ENCODE measurements at regions not wholly inside any gene's neighbourhood (a gene's known extent, or its start where the extent isn't known, plus 50 kb on each side); places are given as distances from the start of the nearest gene placed in this dataset.

DNA sequence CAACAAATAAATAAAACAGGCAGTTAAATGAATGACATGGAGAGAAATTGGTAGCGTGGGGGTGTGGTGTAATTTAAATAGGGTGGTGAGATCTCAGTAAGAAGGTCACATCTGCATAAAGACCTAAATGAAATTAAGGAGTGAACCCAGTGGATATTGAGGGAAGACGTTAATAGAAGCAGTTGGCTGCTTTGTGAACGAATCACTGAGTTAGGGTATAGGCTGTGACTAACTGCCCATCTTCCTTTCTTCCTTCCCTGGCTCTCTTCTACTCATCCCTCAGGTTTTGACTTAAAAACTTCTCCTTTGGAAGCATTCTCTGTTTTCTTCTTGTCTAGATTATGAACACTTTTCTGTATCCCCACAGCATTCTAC lies 64.7 kb downstream of the BTG1 start:
- TF ChIP-seq PAX5 (IDR thresholded peaks at IDR 0.05; ENCODE audit: insufficient read depth, low read length, severe bottlenecking) (no peak), POLR2A (IDR thresholded peaks at IDR 0.05; ENCODE audit: low read depth, low read length) (no peak), TAF1 (IDR thresholded peaks at IDR 0.05; ENCODE audit: low read depth, low read length) (no peak), POLR2AphosphoS5 (IDR thresholded peaks at IDR 0.05; ENCODE audit: low read depth, low read length) (no peak), SPI1 (IDR thresholded peaks at IDR 0.05; ENCODE audit: low read depth, low read length) (no peak), POU2F2 (IDR thresholded peaks at IDR 0.05; ENCODE audit: low read depth, low read length) (no peak)

Measured in GM12891 (cell line).